HG02973 (cell line): ENCODE measurements at regions not wholly inside any gene's neighbourhood (a gene's known extent, or its start where the extent isn't known, plus 50 kb on each side); places are given as distances from the start of the nearest gene placed in this dataset.

Source experiments
- ATAC-seq: cut with Tn5 transposase; IDR thresholded peaks from one replicate; pipeline ENCODE4 v1.9.1; 2021; ENCODE audit warnings: moderate library complexity; ENCODE audit not compliant: unreplicated experiment

DNA sequence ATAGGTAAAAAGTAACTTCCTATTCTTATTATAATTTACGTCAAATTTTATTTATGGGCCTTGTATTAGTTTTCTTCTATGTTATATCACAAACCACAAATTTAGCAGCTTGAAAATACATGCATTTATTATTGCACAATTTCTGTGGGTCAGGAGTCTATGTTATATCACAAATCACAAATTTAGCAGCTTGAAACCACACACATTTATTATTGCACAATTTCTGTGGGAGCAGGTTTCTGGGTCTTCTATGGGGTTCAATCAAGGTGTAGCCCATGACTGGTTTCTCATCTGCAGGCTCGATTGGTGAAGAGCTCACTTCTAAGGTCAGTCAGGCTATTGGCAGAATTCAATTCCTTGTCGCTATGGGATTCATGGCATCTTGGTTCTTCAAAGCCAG is 332.7 kb upstream of the HAND2 start:
- ATAC-seq = no peak

DNA sequence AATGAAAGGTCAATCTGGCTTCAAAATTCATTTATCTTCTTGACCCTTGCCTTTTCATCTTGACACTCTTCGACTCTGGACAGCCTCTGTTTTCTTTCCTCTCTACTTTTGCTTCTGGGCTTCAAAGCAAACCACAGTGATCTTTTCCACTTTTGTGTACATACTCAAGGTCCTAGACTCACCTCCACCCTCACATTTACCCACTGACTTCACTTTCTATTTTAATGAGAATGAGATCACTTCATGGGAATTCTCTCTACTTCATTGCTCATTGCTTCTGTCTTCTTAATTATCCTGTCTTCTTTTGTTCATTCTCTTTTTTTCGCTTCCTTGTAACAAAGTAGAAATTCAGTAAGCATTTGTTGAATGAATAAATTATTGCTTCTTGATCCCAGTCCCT is 330.1 kb upstream of the HAND2 start:
- no peak for ATAC-seq

DNA sequence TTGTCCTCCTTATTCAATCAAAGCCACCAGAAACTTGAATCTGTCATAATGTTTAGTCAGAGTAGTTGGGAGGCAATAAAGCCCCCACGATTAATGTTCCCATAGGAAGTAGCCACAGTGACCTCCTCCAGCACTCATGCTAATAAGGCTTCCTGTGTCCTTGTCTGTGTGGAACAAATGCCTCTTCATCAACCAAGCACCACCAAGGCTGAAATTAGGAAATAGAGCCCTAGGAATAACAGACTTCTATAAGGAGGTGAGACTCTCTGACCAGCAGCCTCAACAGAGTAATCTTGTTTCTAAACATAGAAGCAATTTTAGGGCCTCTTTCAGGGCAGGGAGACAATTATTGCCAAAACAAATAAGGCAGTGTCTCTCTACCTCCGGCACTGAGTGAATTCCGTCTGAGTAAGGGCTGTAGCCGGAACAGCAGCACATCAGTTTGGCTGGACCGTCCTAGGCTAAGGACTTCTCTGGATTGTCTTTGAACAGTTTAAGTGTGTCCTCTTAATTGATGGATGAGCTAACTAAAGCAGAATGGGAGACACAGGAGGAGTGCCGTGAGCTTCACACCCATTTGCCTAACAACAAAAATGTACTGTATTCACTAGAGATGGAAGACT is 329.2 kb upstream of the HAND2 start:
- no peak for ATAC-seq

DNA sequence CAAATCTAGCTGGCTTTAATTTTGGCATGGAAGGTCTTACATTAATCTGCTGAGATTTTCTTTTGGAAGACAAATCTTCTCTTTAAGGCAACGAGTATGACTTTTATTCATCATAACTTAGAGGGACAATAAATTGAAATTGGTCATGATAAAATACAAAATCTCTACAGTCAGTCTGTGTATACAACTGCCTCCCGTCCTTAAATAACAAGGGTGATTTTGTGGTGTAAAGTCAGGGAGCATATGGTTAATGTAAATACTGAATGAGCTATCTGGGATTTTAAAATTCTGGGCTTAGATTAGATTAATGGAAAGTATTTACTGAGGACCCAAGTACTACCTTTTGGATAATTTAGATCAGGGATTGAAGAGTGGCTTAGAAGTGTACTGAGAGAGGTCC is 328.4 kb upstream of the HAND2 start:
- ATAC-seq = no peak

DNA sequence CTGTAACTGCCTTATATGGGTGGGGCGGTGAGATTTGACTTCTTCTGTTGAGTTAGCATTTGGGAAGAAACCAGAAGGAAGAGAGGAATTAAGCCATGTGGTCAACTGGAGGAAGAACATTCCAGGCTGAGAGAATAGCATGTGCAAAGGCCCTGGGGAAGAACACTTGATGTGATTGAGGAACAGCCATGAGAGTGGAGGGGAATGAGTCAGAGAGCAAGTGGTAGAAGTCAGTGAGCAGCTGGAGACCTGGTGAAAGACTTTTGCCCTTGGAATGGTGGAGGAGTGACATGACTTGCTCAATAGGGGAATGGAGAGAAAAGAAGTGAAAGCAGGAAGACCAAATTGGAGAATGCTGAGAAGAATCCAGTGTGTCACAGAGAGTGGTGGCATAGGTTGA is 327.8 kb upstream of the HAND2 start:
- ATAC-seq = no peak

DNA sequence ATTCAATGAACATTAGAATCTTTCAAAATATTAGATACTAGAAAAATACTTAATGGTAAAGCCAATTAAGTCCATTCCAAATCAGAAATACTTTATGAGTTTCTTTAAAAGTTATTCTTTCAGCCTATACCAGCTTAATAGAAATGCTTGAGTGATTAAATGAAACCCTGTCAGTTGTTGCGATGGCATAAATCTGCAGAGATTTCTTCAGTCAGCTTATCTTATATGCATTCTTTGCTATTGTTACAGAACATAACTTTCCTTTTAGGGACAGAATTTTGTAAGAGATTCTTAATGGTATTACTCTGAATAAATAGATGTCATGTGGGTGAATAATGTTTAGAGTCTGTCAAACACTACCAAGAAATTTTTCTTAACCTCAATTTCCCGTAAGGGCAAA is 325.0 kb upstream of the HAND2 start:
- ATAC-seq = no peak

DNA sequence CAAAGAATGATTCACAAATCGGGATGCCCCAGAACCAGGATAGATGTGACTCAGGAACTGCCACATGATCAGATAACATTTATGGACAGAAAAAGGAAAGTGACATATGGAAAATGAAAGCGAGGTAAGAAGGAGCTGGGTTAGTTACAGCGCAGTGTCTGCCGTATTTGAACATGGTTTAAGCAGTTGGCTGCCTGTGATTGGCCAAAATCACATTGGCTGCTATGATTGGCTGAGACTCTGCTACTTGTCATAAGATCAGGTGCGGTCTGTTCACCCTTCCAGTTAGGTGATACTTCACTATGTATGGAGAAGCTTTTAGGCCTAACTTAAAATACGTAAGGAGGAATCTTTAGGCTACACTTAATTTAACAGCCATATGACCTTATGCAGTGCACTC is 322.7 kb upstream of the HAND2 start:
- ATAC-seq = no peak

DNA sequence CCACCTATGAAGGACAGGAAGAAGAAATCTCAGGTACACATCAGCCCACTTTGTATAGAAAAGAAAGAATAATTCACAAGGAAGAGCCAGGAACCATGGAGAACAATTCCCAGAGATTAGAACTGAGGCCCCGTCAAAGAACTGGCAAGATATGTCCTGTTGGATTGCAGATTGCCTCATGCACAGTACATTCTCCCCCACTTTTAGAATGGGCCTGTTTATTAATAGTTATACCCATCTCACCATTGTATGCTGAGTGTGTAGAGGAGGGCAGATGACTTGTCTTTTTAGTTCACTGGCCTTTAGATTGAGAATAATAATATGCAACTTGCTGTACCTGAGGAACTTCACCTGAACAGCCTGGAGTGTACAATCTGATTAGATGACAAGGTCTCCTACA is 315.6 kb upstream of the HAND2 start:
- ATAC-seq = no peak

DNA sequence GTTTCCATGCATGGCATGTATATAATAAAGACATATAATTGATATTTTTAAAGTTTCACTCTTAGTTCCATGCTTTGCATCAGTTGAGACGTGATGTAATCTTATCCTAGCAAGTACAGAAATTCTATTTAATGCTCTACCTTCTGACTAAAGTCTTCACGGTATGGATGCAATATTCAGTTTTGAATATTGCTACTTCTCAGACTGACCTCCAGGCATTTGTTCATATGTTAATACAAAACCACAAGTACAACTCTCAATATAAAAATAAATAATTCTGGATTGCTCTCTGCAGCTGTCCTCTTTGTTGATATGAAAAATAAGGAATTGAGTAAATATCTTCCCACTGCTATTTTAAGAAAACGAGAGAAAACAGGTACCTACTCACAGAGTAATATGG is 309.8 kb upstream of the HAND2 start:
- ATAC-seq = no peak

DNA sequence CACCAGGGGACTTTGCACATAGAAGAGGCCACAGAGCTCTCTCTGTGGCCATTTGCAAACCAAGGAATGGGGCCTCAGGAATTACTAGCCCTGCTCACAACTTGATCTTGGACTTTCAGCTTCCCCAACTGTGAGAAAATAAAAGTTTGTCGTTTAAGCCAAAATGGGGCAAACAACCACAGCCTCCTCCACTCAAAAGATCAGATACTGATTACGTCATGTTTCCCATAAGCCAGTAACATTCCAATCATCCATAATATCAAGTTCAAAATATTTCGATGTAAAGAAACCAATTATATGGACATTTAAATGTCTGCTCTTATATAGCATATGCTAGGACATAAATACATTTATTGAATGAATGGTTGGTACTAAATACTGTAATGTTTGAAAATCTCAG is 307.5 kb upstream of the HAND2 start:
- ATAC-seq = no peak

DNA sequence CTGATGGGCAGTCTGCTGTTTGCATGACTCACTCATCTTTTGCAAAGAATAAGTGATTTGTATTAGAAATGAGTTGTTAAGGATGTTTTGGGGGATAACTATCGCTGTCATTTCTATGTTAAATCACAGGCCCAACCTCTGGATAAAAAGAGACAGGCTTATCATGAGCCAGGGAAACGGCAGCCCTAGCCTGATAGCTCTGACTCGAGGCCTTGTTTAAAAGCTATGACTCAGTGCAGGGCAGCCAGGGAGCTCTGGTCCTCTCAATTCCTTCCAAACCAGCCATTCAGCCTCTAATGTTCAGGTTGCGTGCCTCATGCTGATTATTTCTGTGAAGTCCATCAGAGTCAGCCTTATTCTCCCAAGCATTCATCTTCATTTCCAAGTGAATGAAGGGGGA is 305.9 kb upstream of the HAND2 start:
- ATAC-seq = no peak

DNA sequence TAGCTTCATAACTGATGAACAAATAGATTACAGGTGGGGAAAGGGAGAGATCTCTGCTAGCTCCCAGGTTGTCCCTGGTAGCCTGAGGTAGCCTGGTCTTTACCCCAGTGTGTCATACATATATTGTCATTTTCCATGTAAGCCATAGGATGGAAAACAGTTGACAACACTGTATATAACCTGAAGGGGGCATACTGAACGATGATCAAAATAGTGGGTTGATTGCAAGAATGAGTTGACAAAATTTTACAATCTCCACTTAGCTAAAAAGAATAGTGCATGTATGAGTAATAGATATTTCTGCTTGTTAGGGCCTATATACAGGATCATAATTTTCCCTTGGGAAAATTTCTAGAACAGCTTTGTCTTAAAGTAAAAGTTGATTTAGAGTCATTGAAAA is 304.1 kb upstream of the HAND2 start:
- no peak for ATAC-seq

DNA sequence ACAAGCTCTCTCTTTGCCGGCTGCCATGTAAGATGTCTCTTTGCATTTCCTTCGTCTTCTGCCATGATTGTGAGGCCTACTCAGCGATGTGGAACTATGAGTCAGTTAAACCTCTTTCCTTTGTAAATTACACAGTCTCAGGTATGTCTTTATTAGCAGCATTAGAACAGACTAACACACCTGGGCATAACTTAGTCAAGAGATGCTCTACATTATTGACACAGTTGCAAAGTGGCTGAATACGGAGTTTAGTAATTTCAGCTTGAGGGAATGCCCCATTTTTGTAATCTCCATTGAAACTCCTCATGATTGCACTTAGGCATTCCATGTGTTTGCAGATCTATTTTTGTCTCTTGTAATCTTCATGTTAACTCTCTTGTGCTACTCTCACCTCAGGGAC is 299.5 kb upstream of the HAND2 start:
- ATAC-seq = no peak

DNA sequence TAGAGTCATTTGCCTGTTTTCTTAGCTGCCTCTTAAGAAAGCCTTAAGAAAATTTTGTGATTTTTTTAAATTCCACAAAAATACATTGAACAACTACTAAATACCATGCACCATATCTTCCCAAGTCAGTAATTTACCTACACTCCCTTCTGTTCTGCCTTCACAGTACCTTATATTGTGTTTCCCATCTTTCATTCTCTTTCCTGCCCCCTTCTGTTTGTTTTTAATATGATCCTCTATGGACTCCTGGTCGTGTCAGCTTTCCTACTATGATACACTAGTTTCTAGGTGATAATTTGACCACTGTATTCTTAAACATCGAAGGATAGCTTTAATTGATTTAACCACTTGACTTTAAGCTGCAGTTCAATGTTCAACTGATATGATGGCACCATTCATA is 297.7 kb upstream of the HAND2 start:
- ATAC-seq = no peak

DNA sequence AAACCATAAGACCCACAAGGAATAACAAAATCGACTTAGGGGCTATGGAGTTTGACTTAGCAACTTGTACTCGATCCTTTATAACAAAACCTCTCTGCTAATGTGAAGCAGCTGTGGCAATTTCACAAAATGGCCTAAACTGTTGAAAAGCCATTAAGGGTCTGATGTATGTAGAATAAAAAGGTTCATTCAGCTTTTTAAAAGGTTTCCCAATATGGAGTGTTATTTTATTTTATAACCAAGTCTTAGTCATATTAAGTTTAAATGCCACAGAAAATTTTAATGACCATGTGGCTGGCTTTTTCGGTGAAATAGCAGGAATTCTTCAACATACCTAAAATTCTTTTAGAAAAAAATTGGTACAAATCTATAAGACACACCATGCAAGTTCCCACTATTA is 291.8 kb upstream of the HAND2 start:
- no peak for ATAC-seq

DNA sequence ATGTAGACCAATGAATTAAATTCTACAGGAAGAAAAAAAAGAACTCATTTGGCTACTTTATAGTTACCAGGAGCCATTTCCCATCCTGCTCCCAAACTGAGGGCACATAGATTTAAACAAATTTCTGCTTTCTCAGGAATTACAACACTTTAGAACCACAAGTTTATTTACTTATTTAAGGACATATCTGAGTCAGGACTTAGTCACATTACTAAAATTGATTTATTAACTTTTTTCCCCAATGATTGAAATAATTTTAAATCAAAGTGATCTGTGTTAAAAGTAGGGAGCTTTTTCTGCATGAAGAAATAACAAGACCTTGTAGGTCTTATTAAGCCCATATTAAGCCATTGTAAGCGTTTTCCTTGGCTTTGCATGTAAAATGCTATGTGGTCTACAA is 291.0 kb upstream of the HAND2 start:
- no peak for ATAC-seq

DNA sequence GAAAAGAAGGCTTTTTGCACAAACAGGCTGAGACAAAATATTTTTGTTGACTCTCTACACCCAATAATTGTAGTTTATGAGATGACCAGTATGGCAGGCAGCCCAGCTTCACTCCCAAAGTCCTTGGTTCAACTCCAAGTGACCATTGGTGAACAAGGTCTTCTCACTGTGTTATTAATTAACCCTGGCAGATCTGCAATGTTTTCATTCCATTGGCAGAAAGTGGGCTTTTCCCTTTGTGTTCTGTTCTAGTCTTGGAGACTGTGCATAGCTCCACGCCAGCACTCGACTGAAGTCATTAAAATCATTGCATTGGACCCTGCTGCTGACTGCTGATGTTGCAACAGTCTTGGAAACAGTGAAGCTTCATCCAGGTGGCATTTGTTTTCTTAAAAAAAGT is 277.3 kb upstream of the HAND2 start:
- ATAC-seq = no peak

DNA sequence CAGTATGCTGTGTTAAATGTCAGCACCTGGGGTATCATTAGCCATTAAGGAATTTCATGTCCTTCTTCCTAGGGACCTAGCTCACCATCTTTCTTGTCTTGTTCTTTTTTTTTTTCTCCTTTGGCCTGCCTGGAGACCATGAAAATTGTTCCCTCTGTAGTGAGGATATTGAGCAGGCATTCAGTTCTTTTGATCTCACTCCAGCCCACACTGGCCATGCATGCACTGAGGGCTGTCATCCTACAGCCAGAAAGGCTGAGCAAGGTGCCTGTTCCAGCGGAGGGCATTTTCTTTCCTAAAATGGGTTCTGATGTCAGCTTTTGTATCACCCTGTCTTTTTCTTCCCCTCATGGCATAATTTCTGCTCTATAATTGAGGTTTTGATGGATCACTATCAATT is 275.9 kb upstream of the HAND2 start:
- ATAC-seq = no peak

DNA sequence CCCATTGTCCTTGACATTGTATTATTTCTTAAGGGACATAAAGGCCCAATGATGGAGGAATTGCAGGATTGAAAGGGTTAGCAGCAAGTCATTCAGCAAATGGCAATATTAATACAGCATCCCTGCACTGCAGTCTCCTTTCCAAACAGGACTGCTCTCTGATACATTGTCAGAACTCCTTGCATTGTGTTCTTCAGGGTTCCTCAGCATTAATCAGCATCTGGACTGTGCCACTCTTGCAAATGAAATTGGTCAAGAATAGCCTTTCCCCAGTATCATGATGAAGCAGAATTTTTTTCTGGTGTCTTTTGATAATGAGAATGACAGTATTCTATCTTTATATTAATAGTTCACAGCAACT is 272.6 kb upstream of the HAND2 start:
- ATAC-seq = no peak

DNA sequence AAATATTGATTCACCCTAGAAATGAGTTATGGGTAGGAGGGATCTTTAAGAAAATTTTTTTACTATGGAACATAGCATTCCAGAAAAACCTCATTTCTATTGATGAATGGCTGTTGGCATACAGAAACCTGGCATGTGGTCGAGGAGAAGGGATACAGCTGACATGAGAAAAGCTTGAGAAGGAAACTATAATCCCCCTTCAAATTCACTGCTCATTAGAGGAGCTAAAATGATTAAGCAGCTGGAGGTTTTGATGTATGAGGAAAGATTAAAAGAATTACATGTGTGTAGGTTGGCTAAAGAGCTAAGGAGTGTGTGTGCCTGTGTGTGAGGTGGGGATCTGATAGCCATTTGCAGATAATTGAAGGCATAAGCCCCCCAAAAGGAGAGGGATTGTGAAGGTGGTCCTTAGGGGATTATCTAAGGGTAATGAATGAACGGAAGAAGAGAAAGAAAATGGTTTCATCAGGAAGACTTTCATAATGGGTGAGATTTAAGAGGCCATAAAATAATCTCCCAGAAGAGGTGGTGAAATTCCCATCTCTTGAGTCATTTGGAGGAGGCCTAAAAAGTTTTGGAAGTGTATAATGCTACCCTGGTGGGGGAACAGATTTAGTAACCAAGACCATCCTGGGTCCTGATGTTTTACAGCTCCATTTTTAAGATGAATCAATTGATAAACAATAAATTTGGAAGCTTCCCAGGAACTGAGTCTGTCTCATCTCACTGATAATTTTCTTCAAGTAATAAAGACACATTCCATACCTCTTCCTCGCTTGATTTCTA is 272.0 kb upstream of the HAND2 start:
- ATAC-seq = no peak

DNA sequence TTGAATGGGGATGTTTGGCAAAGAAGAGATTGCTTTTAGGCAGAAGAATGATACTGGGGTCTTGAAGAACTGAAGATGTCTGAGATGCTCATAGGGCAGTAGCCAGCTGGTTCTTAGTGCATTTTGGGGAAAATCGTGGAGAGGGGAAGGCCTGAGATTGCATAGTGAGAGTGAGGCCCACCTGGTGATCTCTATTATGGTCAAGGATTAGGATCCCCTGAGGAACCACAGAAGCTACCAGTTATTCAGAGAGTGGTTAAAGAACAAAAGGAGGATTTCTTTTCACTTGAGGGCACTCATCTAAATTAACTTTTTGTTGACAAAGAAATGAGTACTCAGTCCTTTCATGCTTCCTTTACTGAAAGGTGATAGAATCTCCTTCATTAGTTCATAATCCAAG is 271.3 kb upstream of the HAND2 start:
- ATAC-seq = no peak

DNA sequence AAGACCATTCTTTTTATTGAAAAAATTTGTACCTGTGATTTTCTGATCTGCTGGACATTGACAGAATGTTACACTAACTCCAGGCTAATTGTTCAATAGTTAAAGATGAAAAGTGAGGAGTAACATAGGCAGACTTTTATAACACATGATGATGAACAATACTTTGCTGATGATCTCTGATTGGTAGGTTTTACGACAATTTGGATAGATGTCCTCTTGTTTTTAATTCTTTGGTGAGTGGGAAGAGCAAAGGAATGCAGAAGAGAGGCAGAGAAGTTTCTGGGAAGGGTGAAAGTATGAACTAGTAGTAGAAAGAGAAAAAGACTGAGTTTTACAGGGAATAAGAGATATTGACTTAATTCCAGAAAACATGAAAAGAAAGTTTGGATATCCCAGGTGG is 267.3 kb upstream of the HAND2 start:
- no peak for ATAC-seq

DNA sequence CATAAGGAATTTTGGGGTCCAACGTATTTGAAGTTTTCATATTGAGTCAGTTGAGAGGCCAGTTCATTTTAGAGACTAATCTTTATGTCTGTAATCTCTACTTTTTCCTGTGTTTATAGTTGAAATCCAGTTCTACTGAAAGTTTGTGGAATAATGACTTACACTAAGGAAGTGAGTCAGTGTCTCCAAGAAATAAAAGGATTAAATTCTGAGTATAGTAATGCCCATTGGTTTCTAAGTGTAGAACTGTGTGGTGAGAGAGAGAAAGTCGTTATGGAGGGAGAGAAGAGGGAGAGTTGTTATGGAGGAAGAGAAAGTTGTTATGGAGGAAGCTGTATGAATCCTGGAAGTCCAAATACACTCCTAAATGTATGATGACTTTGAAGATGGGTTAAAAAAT is 264.6 kb upstream of the HAND2 start:
- no peak for ATAC-seq
